HUES64 (cell line): ENCODE measurements at regions not wholly inside any gene's neighbourhood (a gene's known extent, or its start where the extent isn't known, plus 50 kb on each side); places are given as distances from the start of the nearest gene placed in this dataset.

ENCODE experiments used
- H3K27ac ChIP-seq: 2 replicates; pipeline ENCODE4 v1.7.0; 2013; ENCODE audit warnings: low read depth, low read length, inconsistent platforms
- H3K27me3 ChIP-seq: 2 replicates; pipeline ENCODE4 v1.6.1; 2013; ENCODE audit warnings: mild to moderate bottlenecking, low read length; ENCODE audit not compliant: insufficient read depth
- H3K36me3 ChIP-seq: 2 replicates; pipeline ENCODE4 v1.6.1; 2013; ENCODE audit warnings: mild to moderate bottlenecking, low read length; ENCODE audit not compliant: insufficient read depth
- H3K4me1 ChIP-seq: 2 replicates; pipeline ENCODE4 v1.6.1; 2013; ENCODE audit warnings: mild to moderate bottlenecking, low read length, moderate library complexity; ENCODE audit not compliant: insufficient read depth
- H3K4me3 ChIP-seq: 2 replicates; pipeline ENCODE4 v1.5.1; 2013; ENCODE audit warnings: mild to moderate bottlenecking, low read length, moderate library complexity
- H3K9ac ChIP-seq: 2 replicates; pipeline ENCODE4 v1.6.1; 2013; ENCODE audit warnings: mild to moderate bottlenecking, low read depth, low read length
- H3K9me3 ChIP-seq: 2 replicates; pipeline ENCODE4 v1.6.1; 2013; ENCODE audit warnings: low read depth, low read length; ENCODE audit not compliant: insufficient read depth
- WGBS: fragments of 150-250, 120-280 bp; methylation state at CpG from one replicate; pipeline ENCODE4 v1.1.7; 2013; ENCODE audit warnings: missing lambda C conversion rate; 5-methylcytosine and 5-hydroxymethylcytosine counted together

- WGBS, result 19% methylated on average over 8 of the region's 8 CpGs
- no peaks in the 10 kb centered on the region for H3K27me3 ChIP-seq
- H3K4me3 ChIP-seq, result no peak overlapping the region
- peak overlapping the region; percentile 43; the same call in 1 of the 2 replicates for H3K27ac ChIP-seq
- peaks cover 27% of the 10 kb centered on the region for H3K4me1 ChIP-seq
- H3K9me3 ChIP-seq, result peaks cover 11% of the 10 kb centered on the region
- H3K36me3 ChIP-seq, result no peaks in the 10 kb centered on the region
- H3K9ac ChIP-seq, result no peak overlapping the region
These were observed 177.4 kb upstream of the FN1 start for GRCh38 chr2:215613280-215613679.

- 67% methylated on average over 2 of the region's 2 CpGs for WGBS
- Histone ChIP-seq H3K36me3 (no peaks in the 10 kb centered on the region), H3K4me1 (peaks cover 24% of the 10 kb centered on the region), H3K9me3 (peaks cover 11% of the 10 kb centered on the region), H3K27ac (no peak overlapping the region; the same call in 1 of the 2 replicates), H3K27me3 (no peaks in the 10 kb centered on the region), H3K9ac (no peak overlapping the region), H3K4me3 (no peak overlapping the region)
These were observed 176.9 kb upstream of the FN1 start for GRCh38 chr2:215612786-215613185.

- no peak overlapping the region for H3K9ac ChIP-seq
- H3K9me3 ChIP-seq, result peaks cover 11% of the 10 kb centered on the region
- no peaks in the 10 kb centered on the region for H3K27me3 ChIP-seq
- H3K4me3 ChIP-seq, result no peak overlapping the region
- no peak overlapping the region for H3K27ac ChIP-seq
- WGBS, result 94% methylated on average over 6 of the region's 7 CpGs
- no peaks in the 10 kb centered on the region for H3K36me3 ChIP-seq
- peaks cover 24% of the 10 kb centered on the region for H3K4me1 ChIP-seq
These were observed 175.9 kb upstream of the FN1 start for GRCh38 chr2:215611609-215612386.

DNA sequence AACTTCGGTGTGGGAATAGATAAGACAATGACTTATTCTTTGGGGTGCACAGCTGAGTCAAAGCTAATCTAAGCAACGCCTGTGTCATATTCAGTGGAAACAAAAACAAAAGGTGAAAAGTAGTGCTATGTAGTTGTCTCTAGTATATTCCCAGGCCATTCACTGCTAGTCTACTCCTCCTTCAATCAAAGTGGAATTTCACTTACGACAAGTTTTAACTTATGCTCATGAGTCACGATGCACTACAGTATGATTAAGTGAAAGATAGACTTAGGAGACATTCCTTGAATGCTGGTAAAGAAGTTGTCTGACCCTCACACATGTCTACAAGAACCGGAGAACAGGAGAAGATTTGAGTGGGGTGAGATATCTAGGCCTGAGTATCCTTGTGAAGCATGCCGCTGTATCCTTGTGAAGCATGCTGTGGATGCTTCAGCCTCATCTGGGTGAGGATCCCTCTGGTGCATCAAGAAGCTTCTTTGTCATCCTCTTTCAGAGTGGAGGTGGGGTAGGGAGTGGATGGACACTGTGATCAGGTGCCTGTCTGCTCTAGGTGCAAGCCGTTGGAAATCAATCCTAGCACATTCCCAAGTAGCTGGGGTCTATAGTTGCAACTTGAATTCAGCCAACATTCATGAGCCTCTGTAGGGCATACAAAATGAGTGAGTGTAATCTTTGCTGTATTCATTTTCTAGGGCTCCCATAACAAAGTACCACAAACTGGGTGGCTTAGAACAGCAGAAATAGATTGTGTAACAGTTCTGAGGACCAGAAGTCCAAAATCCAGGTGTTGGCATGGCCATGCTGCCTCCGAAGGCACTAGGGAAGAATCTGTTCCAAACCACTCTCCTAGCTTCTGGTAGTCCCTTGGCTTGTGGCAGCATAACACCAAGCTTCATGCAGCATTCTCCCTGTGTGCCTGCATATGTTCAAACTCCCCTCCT is 173.5 kb upstream of the FN1 start:
- H3K4me3 ChIP-seq, result no peak overlapping the region
- no peak overlapping the region for H3K27ac ChIP-seq
- H3K9me3 ChIP-seq, result no peaks in the 10 kb centered on the region
- no peaks in the 10 kb centered on the region for H3K27me3 ChIP-seq
- no peaks in the 10 kb centered on the region for H3K36me3 ChIP-seq
- peaks cover 24% of the 10 kb centered on the region for H3K4me1 ChIP-seq
- 95% methylated on average over 8 of the region's 8 CpGs for WGBS
- H3K9ac ChIP-seq, result no peak overlapping the region

GRCh38 chr2:215607766-215608165 is 171.9 kb upstream of the FN1 start:
- Histone ChIP-seq H3K9ac (no peak overlapping the region), H3K4me3 (no peak overlapping the region), H3K27ac (no peak overlapping the region), H3K36me3 (no peaks in the 10 kb centered on the region), H3K27me3 (no peaks in the 10 kb centered on the region), H3K4me1 (peaks cover 11% of the 10 kb centered on the region), H3K9me3 (no peaks in the 10 kb centered on the region)
- WGBS, result 91% methylated on average over 1 of the region's 1 CpG

DNA sequence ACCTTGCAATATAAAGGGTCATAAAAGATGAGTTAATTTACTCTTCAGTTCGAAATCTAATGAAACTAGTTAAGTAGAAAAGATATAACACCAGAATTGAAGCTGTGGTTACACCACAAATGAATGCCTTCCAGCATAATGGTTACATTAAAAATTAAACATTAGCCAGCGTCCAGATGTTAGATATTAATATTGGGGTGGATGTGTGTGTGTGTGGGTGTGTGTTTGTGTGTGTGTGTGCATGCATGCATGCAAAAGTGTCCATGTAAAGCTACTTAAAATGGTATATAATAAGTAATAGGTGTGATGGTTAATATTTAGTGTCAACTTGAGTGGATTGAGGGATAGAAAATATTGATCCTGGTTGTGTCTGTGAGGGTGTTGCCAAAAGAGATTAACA is 170.4 kb upstream of the FN1 start:
- H3K27me3 ChIP-seq, result no peaks in the 10 kb centered on the region
- no peak overlapping the region for H3K9ac ChIP-seq
- H3K27ac ChIP-seq, result no peak overlapping the region
- H3K36me3 ChIP-seq, result no peaks in the 10 kb centered on the region
- WGBS, result 100% methylated on average over 1 of the region's 2 CpGs
- H3K9me3 ChIP-seq, result no peaks in the 10 kb centered on the region
- H3K4me1 ChIP-seq, result 0 out of 2 replicates have a peak, but pooled peaks cover 3% of the 10 kb centered on the region
- H3K4me3 ChIP-seq, result no peak overlapping the region

GRCh38 chr2:215605214-215605613 is 169.3 kb upstream of the FN1 start:
- no peaks in the 10 kb centered on the region for H3K4me1 ChIP-seq
- no peaks in the 10 kb centered on the region for H3K36me3 ChIP-seq

DNA sequence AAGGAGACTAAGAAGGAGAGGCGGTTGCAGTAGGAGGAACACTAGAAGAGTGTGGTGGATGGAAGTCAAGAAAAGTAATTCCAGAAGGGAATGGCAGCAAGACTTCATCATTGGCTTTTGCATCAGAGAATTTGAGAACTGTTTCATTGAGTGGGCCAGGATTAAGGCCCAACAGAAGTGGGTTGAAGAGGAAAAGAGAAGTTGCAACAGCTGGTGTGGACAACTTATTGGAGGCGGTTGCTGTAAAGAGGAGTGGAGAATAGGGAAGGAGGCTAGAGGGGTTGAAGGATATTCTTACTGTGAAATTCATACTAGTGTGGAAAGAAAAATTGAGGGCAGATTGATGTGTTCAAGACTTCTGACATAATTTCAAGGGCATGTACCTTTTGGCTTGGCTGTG is 168.7 kb upstream of the FN1 start:
- Histone ChIP-seq H3K27me3 (no peaks in the 10 kb centered on the region), H3K36me3 (no peaks in the 10 kb centered on the region), H3K9ac (no peak overlapping the region), H3K27ac (no peak overlapping the region), H3K4me1 (no peaks in the 10 kb centered on the region), H3K4me3 (no peak overlapping the region), H3K9me3 (no peaks in the 10 kb centered on the region)
- WGBS, result 95% methylated on average over 2 of the region's 2 CpGs

More at GRCh38 chr2:215605214-215605613, 169.3 kb upstream of the FN1 start:
- H3K9me3 ChIP-seq, result no peaks in the 10 kb centered on the region
- H3K27ac ChIP-seq, result no peak overlapping the region
- no peak overlapping the region for H3K4me3 ChIP-seq
- H3K9ac ChIP-seq, result no peak overlapping the region
- H3K27me3 ChIP-seq, result no peaks in the 10 kb centered on the region

GRCh38 chr2:215603440-215603839 is 167.6 kb upstream of the FN1 start:
- no peaks in the 10 kb centered on the region for H3K4me1 ChIP-seq
- 94% methylated on average over 7 of the region's 7 CpGs for WGBS

GRCh38 chr2:215602997-215603396 is 167.1 kb upstream of the FN1 start:
- Histone ChIP-seq H3K36me3 (no peaks in the 10 kb centered on the region), H3K4me3 (no peak overlapping the region), H3K9ac (no peak overlapping the region), H3K9me3 (no peaks in the 10 kb centered on the region), H3K27me3 (no peaks in the 10 kb centered on the region), H3K4me1 (no peaks in the 10 kb centered on the region), H3K27ac (no peak overlapping the region)
- 93% methylated on average over 1 of the region's 3 CpGs for WGBS

More at GRCh38 chr2:215603440-215603839, 167.6 kb upstream of the FN1 start:
- no peaks in the 10 kb centered on the region for H3K27me3 ChIP-seq
- no peak overlapping the region for H3K27ac ChIP-seq
- no peaks in the 10 kb centered on the region for H3K9me3 ChIP-seq
- no peak overlapping the region for H3K4me3 ChIP-seq
- H3K9ac ChIP-seq, result no peak overlapping the region
- H3K36me3 ChIP-seq, result no peaks in the 10 kb centered on the region

DNA sequence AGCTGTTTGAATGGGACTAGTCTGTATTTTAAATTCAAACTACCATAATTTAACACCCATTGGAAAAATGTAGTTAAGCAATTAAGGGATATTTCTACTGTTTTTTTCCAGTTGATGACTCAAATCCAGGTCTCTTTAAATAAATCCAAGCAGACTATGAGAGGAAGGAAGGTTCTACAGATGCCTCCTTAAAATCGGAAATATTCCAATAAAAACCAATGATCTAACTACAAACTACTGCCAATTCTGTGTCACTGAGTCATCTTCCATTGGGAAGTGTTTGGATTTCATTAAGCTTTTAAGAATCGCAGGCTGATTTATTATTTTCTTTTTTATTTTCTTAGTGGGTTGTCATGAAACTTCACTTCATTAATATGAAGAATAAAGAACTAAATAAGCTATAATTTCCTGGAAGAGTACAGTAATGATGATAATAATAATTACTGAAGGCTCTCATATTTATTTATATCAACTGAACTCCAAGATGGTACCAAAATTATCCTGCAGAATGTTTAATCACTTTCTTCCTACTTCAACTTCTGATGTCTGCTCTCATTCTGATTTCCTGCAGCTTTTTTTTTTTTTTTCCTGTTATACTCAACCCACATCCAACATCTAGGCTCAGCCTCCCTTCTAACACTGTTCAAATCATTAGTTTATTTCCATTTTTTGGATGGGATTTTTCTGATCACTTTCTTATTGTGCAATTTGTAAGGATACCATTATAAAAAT is 166.3 kb upstream of the FN1 start:
- H3K4me1 ChIP-seq, result no peaks in the 10 kb centered on the region
- WGBS, result 100% methylated on average over 1 of the region's 2 CpGs

More for the DNA sequence above, 166.3 kb upstream of the FN1 start:
- no peak overlapping the region for H3K4me3 ChIP-seq
- H3K36me3 ChIP-seq, result no peaks in the 10 kb centered on the region
- H3K9ac ChIP-seq, result no peak overlapping the region
- no peaks in the 10 kb centered on the region for H3K27me3 ChIP-seq
- no peak overlapping the region for H3K27ac ChIP-seq
- no peaks in the 10 kb centered on the region for H3K9me3 ChIP-seq
